NB4 (cell line): ENCODE measurements at regions not wholly inside any gene's neighbourhood (a gene's known extent, or its start where the extent isn't known, plus 50 kb on each side); places are given as distances from the start of the nearest gene placed in this dataset.

Experiments
- POLR2A ChIP-seq: IDR thresholded peaks from 2 replicates; pipeline ENCODE4 v1.6.1; 2011; ENCODE audit warnings: mild to moderate bottlenecking; ENCODE audit not compliant: insufficient read length; ENCODE audit errors: extremely low read depth
- TF ChIP-seq, protein P1 (sequence below): IDR thresholded peaks from one replicate; pipeline ENCODE4 v1.5.1; 2012; ENCODE audit warnings: low read depth, low read length

DNA sequence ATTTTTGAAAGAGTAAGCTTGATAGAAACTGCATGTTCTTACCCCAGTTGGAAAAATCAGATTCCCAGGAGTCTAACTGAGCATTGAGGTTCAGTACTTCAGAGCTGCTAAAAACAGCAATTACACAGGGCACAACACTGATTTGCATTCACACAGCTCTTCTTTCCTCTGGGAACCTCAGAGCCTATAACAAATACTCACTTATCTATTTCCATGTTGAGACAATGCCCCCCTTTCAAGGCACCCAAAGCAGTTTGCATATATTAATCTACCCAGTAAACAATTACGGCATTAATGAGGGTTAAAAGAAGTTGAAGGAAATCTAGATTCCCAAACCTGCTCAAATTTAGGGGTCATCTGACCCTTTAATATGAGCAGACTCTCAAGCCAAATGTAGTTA is 126.9 kb upstream of the SLC35F3 start:
- TF ChIP-seq, protein P1, sequence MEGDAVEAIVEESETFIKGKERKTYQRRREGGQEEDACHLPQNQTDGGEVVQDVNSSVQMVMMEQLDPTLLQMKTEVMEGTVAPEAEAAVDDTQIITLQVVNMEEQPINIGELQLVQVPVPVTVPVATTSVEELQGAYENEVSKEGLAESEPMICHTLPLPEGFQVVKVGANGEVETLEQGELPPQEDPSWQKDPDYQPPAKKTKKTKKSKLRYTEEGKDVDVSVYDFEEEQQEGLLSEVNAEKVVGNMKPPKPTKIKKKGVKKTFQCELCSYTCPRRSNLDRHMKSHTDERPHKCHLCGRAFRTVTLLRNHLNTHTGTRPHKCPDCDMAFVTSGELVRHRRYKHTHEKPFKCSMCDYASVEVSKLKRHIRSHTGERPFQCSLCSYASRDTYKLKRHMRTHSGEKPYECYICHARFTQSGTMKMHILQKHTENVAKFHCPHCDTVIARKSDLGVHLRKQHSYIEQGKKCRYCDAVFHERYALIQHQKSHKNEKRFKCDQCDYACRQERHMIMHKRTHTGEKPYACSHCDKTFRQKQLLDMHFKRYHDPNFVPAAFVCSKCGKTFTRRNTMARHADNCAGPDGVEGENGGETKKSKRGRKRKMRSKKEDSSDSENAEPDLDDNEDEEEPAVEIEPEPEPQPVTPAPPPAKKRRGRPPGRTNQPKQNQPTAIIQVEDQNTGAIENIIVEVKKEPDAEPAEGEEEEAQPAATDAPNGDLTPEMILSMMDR, result no peak
- TF ChIP-seq POLR2A, result no peak
